NT2/D1 (cell line): ENCODE measurements at regions not wholly inside any gene's neighbourhood (a gene's known extent, or its start where the extent isn't known, plus 50 kb on each side); places are given as distances from the start of the nearest gene placed in this dataset.

ENCODE experiments used
- YY1 ChIP-seq: IDR thresholded peaks from 2 replicates; pipeline ENCODE4 v1.6.1; 2011; ENCODE audit not compliant: insufficient read length, insufficient read depth
- ZNF274 ChIP-seq: IDR thresholded peaks from 2 replicates; pipeline ENCODE4 v1.6.1; 2011; ENCODE audit warnings: mild to moderate bottlenecking, low read depth, low read length

- TF ChIP-seq YY1 (no peak), ZNF274 (no peak)
Observed at GRCh38 chr12:75561921-75562320, 50.5 kb upstream of the KRR1 start.
